ENCODE measurements at regions not wholly inside any gene's neighbourhood (a gene's known extent, or its start where the extent isn't known, plus 50 kb on each side); places are given as distances from the start of the nearest gene placed in this dataset.
A peak's percentile ranks its signal among the peaks of the same experiment; 100 is the strongest.
"Not testable (repeated sequence)": the region's sequence is repeated elsewhere in the genome, so short reads cannot be mapped to it uniquely, and the experiment has no call there.

DNA sequence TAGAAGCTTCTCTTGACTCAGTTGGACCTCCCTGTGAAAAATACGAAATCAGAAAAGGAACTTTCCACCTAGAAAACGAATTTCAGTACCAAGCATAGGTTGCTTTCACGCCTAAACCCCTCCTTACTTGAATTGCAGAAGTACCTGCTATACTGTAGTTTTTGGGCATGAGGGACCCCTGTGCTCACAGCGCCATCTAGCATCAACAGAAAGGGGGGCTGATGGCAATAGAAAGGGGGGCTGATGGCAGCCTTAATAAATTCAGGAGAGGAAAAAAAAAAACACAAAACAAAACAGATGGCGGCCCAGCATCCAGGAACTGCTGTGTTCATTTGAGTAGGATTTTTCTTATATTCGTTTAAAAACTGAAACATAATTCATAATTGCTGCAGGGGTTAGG, 96.7 kb downstream of the NPAP1 start:
- peaks cover 41% of the 10 kb centered on the region for H3K9me3 Mint-ChIP-seq
- H3K27me3 Mint-ChIP-seq (ENCODE audit: low read depth) = no peaks in the 10 kb centered on the region
- peaks cover 4% of the 10 kb centered on the region for H3K36me3 Mint-ChIP-seq (ENCODE audit: low read depth)
- intact Hi-C loops (cut with micrococcal nuclease) = loop anchor here (5.0 kb wide), 1 partner anchor 665 kb away; the partner anchor contains the start of gene UBE3A
- peak overlapping the region; percentile 80 for H3K4me3 Mint-ChIP-seq (ENCODE audit: low read depth)
- H3K4me1 Mint-ChIP-seq (ENCODE audit: low read depth) = peaks cover 1% of the 10 kb centered on the region
- DNase-seq (ENCODE audit: low spot score) = no peak
- H3K27ac Mint-ChIP-seq = no peak overlapping the region

GRCh38 chr15:24772686-24773373, 97.3 kb downstream of the NPAP1 start:
- DNase-seq (ENCODE audit: low spot score) = peak; percentile 40
- peak overlapping the region; percentile 73 for H3K27ac Mint-ChIP-seq
- H3K36me3 Mint-ChIP-seq (ENCODE audit: low read depth) = peaks cover 4% of the 10 kb centered on the region
- H3K4me3 Mint-ChIP-seq (ENCODE audit: low read depth) = peak overlapping the region; percentile 80
- H3K9me3 Mint-ChIP-seq = peaks cover 44% of the 10 kb centered on the region
- peaks cover 1% of the 10 kb centered on the region for H3K4me1 Mint-ChIP-seq (ENCODE audit: low read depth)
- intact Hi-C loops (cut with micrococcal nuclease) = loop anchor here (5.0 kb wide), 1 partner anchor 664 kb away; the partner anchor contains the start of gene UBE3A
- H3K27me3 Mint-ChIP-seq (ENCODE audit: low read depth) = no peaks in the 10 kb centered on the region

DNA sequence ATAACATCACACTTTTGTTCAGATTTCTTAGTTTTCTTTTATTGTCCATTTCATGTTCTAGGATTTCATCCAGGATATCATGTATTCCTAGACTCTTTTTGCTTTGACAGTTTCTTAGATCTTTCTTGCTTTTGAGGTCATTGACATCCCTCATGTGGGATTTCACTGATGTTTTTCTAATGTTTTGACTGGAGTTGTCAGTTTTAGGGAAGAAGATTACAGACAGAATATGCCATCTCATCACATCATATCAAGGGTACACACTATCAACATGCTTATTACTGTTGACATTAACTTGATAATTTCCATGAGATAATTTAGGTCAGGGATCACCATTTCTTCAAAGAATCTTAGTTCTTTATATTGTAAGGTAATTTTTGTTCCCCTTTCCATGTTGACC, 101.7 kb downstream of the NPAP1 start:
- Mint-ChIP-seq H3K4me3 (ENCODE audit: low read depth) (no peak overlapping the region), H3K36me3 (ENCODE audit: low read depth) (peaks cover 4% of the 10 kb centered on the region), H3K9me3 (peaks cover 44% of the 10 kb centered on the region), H3K27me3 (ENCODE audit: low read depth) (no peaks in the 10 kb centered on the region), H3K27ac (no peak overlapping the region), H3K4me1 (ENCODE audit: low read depth) (peaks cover 1% of the 10 kb centered on the region)
- intact Hi-C loops (cut with micrococcal nuclease) = no loop called here
- DNase-seq (ENCODE audit: low spot score) = no peak

DNA sequence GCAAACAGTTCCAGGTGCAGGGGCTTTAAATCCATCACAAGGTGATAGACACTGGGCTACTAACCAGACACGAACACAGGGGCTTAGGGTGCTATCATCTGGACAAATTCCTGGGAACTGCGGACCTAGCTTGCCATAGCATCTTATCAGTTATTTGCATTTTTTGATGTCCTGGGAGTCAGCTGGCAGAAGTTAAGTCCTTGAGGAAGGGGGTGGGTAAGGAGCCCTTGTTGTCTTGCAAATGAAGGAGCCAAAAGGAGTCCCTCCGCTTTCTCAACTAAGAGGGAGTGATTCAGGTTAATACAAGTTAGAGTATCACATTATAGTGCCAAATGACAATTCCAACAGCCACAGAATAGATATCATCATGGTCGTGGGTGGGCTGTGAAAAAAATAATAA, 108.9 kb downstream of the NPAP1 start:
- H3K27me3 Mint-ChIP-seq (ENCODE audit: low read depth) = no peaks in the 10 kb centered on the region
- no peak for DNase-seq (ENCODE audit: low spot score)
- H3K9me3 Mint-ChIP-seq = peaks cover 67% of the 10 kb centered on the region
- no peaks in the 10 kb centered on the region for H3K36me3 Mint-ChIP-seq (ENCODE audit: low read depth)
- no peaks in the 10 kb centered on the region for H3K4me1 Mint-ChIP-seq (ENCODE audit: low read depth)
- intact Hi-C loops (cut with micrococcal nuclease) = no loop called here
- H3K27ac Mint-ChIP-seq = no peak overlapping the region
- H3K4me3 Mint-ChIP-seq (ENCODE audit: low read depth) = no peak overlapping the region

DNA sequence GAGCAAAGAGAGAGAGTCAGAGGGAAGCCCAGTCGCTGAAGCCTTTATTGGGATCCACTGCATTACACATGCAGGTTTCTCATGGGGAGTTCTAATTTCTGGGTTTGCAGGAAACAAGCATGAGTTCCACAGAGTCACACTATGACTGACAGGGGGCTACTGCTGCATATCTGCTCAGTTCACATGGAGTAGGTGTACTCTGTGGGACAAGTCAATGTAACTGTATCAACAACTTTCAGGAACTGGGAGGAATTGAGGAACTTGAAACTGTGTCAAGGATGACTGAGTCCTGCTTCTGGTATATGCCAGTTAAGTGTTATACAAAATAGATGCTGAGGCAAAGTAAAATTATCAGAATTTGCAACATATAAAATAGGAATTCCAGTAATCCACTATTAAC, 110.8 kb downstream of the NPAP1 start:
- Mint-ChIP-seq H3K36me3 (ENCODE audit: low read depth) (no peaks in the 10 kb centered on the region), H3K4me3 (ENCODE audit: low read depth) (no peak overlapping the region), H3K27me3 (ENCODE audit: low read depth) (no peaks in the 10 kb centered on the region), H3K9me3 (peaks cover 75% of the 10 kb centered on the region), H3K4me1 (ENCODE audit: low read depth) (no peaks in the 10 kb centered on the region), H3K27ac (no peak overlapping the region)
- DNase-seq (ENCODE audit: low spot score) = no peak
- intact Hi-C loops (cut with micrococcal nuclease) = no loop called here

GRCh38 chr15:24802624-24803023, 127.0 kb downstream of the NPAP1 start:
- not testable (repeated sequence) for H3K36me3 Mint-ChIP-seq (ENCODE audit: low read depth)

GRCh38 chr15:24819680-24820079, 135.1 kb upstream of the SNRPN start:
- no peaks in the 10 kb centered on the region for H3K27me3 Mint-ChIP-seq (ENCODE audit: low read depth)
- no peaks in the 10 kb centered on the region for H3K36me3 Mint-ChIP-seq (ENCODE audit: low read depth)
- intact Hi-C loops (cut with micrococcal nuclease) = no loop called here
- H3K27ac Mint-ChIP-seq = no peak overlapping the region
- no peak for DNase-seq (ENCODE audit: low spot score)
- no peak overlapping the region for H3K4me3 Mint-ChIP-seq (ENCODE audit: low read depth)
- peaks cover 47% of the 10 kb centered on the region for H3K9me3 Mint-ChIP-seq
- no peaks in the 10 kb centered on the region for H3K4me1 Mint-ChIP-seq (ENCODE audit: low read depth)

More at GRCh38 chr15:24802624-24803023, 127.0 kb downstream of the NPAP1 start:
- H3K27me3 Mint-ChIP-seq (ENCODE audit: low read depth); H3K27ac Mint-ChIP-seq; DNase-seq (ENCODE audit: low spot score); intact Hi-C loops (cut with micrococcal nuclease); H3K4me1 Mint-ChIP-seq (ENCODE audit: low read depth); H3K4me3 Mint-ChIP-seq (ENCODE audit: low read depth): not testable (repeated sequence)
- H3K9me3 Mint-ChIP-seq = peaks cover 52% of the 10 kb centered on the region

DNA sequence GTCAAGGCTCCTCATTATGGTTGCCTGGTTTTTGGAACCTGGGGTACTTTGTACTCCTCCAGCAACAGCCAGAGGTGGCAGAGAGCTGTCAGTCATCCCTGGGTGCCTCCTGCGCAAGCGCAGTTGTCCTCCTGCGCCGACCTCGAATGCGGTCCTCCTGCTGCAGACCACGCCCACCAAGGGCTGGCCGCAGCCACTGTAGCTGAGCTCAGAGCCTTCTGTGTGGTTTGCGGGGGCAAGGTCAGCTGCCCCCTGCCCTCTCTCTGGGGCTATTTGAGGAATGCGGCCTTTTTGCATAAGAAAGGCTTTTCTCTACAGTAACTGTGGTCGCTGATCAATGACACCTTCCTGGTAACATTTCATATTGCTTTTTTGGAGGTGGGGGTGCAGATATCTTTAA, 131.3 kb upstream of the SNRPN start:
- Mint-ChIP-seq H3K36me3 (ENCODE audit: low read depth) (no peaks in the 10 kb centered on the region), H3K27me3 (ENCODE audit: low read depth) (no peaks in the 10 kb centered on the region), H3K4me1 (ENCODE audit: low read depth) (no peaks in the 10 kb centered on the region), H3K9me3 (peaks cover 58% of the 10 kb centered on the region), H3K4me3 (ENCODE audit: low read depth) (no peak overlapping the region), H3K27ac (no peak overlapping the region)
- intact Hi-C loops (cut with micrococcal nuclease) = no loop called here
- no peak for DNase-seq (ENCODE audit: low spot score)

DNA sequence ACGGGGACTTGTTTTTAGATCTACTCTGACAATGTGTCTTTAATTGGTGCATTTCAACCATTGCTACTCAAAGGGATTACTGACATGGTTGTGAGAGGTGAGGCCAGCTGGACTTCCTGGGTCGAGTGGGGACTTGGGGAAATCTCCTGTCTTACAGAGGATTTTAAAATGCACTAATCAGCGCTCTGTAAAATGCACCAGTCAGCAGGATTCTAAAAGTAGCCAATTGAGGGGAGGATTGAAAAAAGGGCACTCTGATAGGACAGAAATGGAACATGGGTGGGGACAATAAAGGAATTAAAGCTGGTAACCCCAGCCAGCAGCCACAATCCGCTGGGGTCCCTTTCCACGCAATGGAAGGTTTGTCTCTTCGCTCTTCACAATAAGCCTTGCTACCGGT, 122.5 kb upstream of the SNRPN start:
- Mint-ChIP-seq H3K4me3 (ENCODE audit: low read depth) (no peak overlapping the region), H3K36me3 (ENCODE audit: low read depth) (no peaks in the 10 kb centered on the region), H3K27ac (no peak overlapping the region), H3K9me3 (peaks cover 78% of the 10 kb centered on the region), H3K4me1 (ENCODE audit: low read depth) (no peaks in the 10 kb centered on the region), H3K27me3 (ENCODE audit: low read depth) (no peaks in the 10 kb centered on the region)
- DNase-seq (ENCODE audit: low spot score) = no peak
- intact Hi-C loops (cut with micrococcal nuclease) = no loop called here

DNA sequence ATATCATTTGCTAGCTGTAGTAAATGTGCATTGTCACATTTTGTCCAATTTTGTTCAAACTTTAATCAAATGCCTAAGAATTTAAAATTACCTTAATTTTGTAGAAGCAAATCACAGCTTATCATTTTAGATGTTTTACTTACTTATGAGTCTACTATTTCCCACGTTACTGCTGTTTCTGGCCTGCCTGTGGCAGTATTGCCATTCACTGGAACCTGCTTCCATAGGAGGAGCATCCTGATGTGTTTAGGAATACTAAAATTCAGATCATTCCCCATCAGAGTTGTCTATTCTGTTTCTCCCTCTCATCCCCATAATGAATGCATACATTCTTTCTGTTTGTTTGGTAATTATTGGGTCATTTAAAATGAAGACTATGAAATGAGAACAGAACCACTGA, 119.5 kb upstream of the SNRPN start:
- Mint-ChIP-seq H3K9me3 (peaks cover 68% of the 10 kb centered on the region), H3K4me1 (ENCODE audit: low read depth) (no peaks in the 10 kb centered on the region), H3K36me3 (ENCODE audit: low read depth) (no peaks in the 10 kb centered on the region), H3K27ac (no peak overlapping the region), H3K27me3 (ENCODE audit: low read depth) (no peaks in the 10 kb centered on the region), H3K4me3 (ENCODE audit: low read depth) (no peak overlapping the region)
- intact Hi-C loops (cut with micrococcal nuclease) = no loop called here
- DNase-seq (ENCODE audit: low spot score) = no peak

GRCh38 chr15:24848050-24848449, 106.7 kb upstream of the SNRPN start:
- intact Hi-C loops (cut with micrococcal nuclease) = no loop called here
- no peak overlapping the region for H3K27ac Mint-ChIP-seq
- H3K27me3 Mint-ChIP-seq (ENCODE audit: low read depth) = no peaks in the 10 kb centered on the region
- no peaks in the 10 kb centered on the region for H3K4me1 Mint-ChIP-seq (ENCODE audit: low read depth)
- peaks cover 30% of the 10 kb centered on the region for H3K9me3 Mint-ChIP-seq
- no peaks in the 10 kb centered on the region for H3K36me3 Mint-ChIP-seq (ENCODE audit: low read depth)
- no peak overlapping the region for H3K4me3 Mint-ChIP-seq (ENCODE audit: low read depth)
- no peak for DNase-seq (ENCODE audit: low spot score)

DNA sequence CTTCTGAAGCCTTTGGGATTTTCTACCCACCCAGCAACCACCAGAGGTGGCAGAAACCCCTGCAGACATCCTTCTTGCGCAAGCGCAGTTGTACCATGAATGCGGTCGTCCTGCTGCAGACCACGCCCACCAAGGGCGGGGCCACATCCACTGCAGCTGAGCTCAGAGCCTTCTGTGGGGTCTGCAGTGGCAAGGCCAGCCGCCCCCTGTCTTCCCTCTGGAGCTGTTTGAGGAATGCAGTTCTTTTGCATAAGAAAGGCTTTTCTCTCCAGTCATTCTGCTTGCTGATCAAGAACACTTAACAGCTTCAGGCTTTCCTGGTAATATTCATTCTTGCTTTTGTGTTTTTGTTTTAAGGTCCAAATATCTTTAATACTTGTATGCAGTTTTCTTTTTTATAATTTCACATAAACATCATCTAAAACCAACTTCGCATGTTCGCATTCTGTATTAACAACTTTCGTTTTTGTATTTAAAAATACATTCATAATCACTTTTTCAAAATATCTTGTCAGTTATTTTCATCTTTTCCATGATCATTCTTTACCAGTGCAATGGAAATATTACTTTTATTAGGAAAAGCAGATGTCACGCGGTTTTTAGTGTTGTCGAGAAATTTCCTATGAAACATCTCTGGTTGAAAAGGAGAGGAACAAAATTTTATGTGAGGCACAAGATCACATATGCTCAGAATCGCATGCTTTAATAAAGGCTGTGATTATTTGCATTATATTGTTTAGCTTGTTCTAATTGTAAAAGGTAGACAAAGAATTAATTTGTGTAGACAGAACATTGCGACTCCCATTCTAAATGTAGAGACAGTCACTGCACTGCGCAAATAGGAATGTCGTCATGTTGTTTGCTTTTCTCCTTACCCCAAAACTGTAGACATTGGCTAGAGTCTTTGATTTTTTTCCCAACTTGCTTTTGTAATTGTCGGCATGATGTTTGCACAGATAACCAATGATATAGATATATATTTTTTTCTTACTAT, 98.1 kb upstream of the SNRPN start:
- DNase-seq (ENCODE audit: low spot score) = no peak

DNA sequence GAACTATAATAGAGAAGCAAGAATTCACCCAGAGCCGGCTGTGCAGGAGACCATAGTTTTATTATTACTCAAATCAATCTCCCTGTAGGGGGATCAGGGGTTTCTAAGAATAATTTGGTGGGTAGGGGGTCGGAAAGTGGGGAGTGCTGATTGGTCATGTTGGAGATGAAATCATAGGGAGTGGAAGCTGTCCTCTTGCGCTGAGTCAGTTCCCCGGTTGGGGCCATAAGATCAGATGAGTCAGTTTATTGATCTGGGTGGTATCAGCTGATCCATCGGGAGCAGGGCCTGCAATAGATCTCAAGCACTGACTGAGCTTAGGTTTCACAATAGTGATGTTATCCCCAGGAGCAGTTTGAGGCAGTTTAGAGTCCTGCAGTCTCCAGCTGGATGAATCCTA, 97.0 kb upstream of the SNRPN start:
- intact Hi-C loops (cut with micrococcal nuclease) = no loop called here
- no peaks in the 10 kb centered on the region for H3K27me3 Mint-ChIP-seq (ENCODE audit: low read depth)
- H3K4me3 Mint-ChIP-seq (ENCODE audit: low read depth) = no peak overlapping the region
- no peaks in the 10 kb centered on the region for H3K36me3 Mint-ChIP-seq (ENCODE audit: low read depth)
- no peak overlapping the region for H3K27ac Mint-ChIP-seq
- no peak for DNase-seq (ENCODE audit: low spot score)
- H3K9me3 Mint-ChIP-seq = peaks cover 63% of the 10 kb centered on the region
- H3K4me1 Mint-ChIP-seq (ENCODE audit: low read depth) = no peaks in the 10 kb centered on the region

More for the DNA sequence above, 98.1 kb upstream of the SNRPN start:
- intact Hi-C loops (cut with micrococcal nuclease) = no loop called here
- Mint-ChIP-seq H3K36me3 (ENCODE audit: low read depth) (no peaks in the 10 kb centered on the region), H3K9me3 (peaks cover 62% of the 10 kb centered on the region), H3K4me1 (ENCODE audit: low read depth) (no peaks in the 10 kb centered on the region), H3K27ac (no peak overlapping the region), H3K27me3 (ENCODE audit: low read depth) (no peaks in the 10 kb centered on the region), H3K4me3 (ENCODE audit: low read depth) (no peak overlapping the region)
